ENCODE measurements at regions not wholly inside any gene's neighbourhood (a gene's known extent, or its start where the extent isn't known, plus 50 kb on each side); places are given as distances from the start of the nearest gene placed in this dataset.
A peak's percentile ranks its signal among the peaks of the same experiment; 100 is the strongest.

- Histone ChIP-seq H2AFZ (ENCODE audit: low read length) (peak overlapping the region; percentile 15; the same call in 1 of the 2 replicates), H3K4me3 (ENCODE audit: extremely low read depth in 1 of 4, insufficient read depth in 2 of 4, low read depth in 3 of 4, low read length in 4 of 4) (no peak overlapping the region), H3K4me1 (replicated peaks in 1 of 4; ENCODE audit: control insufficient read depth in 3 of 4, insufficient read depth in 4 of 4, low read length in 3 of 4) (no peaks in the 10 kb centered on the region), H4K20me1 (replicated peaks in 1 of 2; ENCODE audit: control insufficient read depth in 1 of 2, insufficient read depth in 2 of 2, low read length in 2 of 2) (no peaks in the 10 kb centered on the region), H2BK5ac (ENCODE audit: low read depth, low read length) (no peak overlapping the region), H3K23me2 (ENCODE audit: low read depth, low read length) (no peaks in the 10 kb centered on the region), H2BK120ac (replicated peaks; ENCODE audit: low read depth, low read length) (no peak overlapping the region), H3K79me1 (ENCODE audit: low read depth, low read length) (no peaks in the 10 kb centered on the region), H3K23ac (ENCODE audit: insufficient read length) (no peak overlapping the region), H2BK15ac (ENCODE audit: low read length) (no peak overlapping the region), H3K18ac (ENCODE audit: extremely low read depth, low read length) (no peak overlapping the region), H3K9ac (replicated peaks in 1 of 4; ENCODE audit: extremely low read depth in 1 of 4, low read depth in 3 of 4, low read length in 3 of 4) (no peak overlapping the region), H3K4ac (replicated peaks; ENCODE audit: insufficient read length, low read depth, low read length) (no peak overlapping the region), H2BK12ac (ENCODE audit: low read depth, low read length) (no peak overlapping the region), H4K91ac (replicated peaks; ENCODE audit: insufficient read length, low read length) (no peak overlapping the region), H3K4me2 (ENCODE audit: insufficient read depth in 1 of 2, low read depth in 2 of 2, low read length in 2 of 2) (no peak overlapping the region), H2AK5ac (ENCODE audit: low read depth, low read length) (no peak overlapping the region), H2BK20ac (ENCODE audit: low read length) (no peak overlapping the region), H3K56ac (replicated peaks; ENCODE audit: insufficient read length, low read depth, low read length) (no peak overlapping the region), H3K27ac (ENCODE audit: low read depth, low read length) (no peak overlapping the region), H3K9me3 (ENCODE audit: insufficient read depth in 2 of 2, low read depth in 1 of 2, low read length in 1 of 2) (no peaks in the 10 kb centered on the region), H3K14ac (ENCODE audit: insufficient read length) (no peak overlapping the region), H4K5ac (ENCODE audit: insufficient read length, low read depth, low read length) (no peak overlapping the region), H3K27me3 (replicated peaks in 1 of 4; ENCODE audit: control insufficient read depth in 3 of 4, extremely low read depth in 1 of 4, insufficient read depth in 3 of 4, low read length in 3 of 4) (no peaks in the 10 kb centered on the region), H3K79me2 (ENCODE audit: control insufficient read depth in 1 of 2, insufficient read depth in 2 of 2, low read length in 2 of 2) (no peaks in the 10 kb centered on the region), H3K36me3 (ENCODE audit: control insufficient read depth in 2 of 4, insufficient read depth in 4 of 4, low read length in 3 of 4) (no peaks in the 10 kb centered on the region), H4K8ac (ENCODE audit: extremely low read depth, insufficient read depth, low read length) (no peak overlapping the region)
- DNase-seq (ENCODE audit: low read depth in 1 of 2, low spot score in 2 of 2) (no peak), FAIRE-seq (no peak)
- ChIA-PET POLR2A (ENCODE audit: partially characterized antibody) (interaction anchor here (0.6 kb wide), 1 partner anchor 103 kb away, joined by 3 read pairs; no protein-coding TSS in a partner anchor), CTCF (ENCODE audit: partially characterized antibody) (interaction anchor here (0.5 kb wide), 1 partner anchor 62 kb away, joined by 3 read pairs; no protein-coding TSS in a partner anchor)
- no peak for TF ChIP-seq ZNF274 (IDR thresholded peaks at IDR 0.05; ENCODE audit: borderline replicate concordance, extremely low read depth, low read length)
- TF ChIP-seq EZH2 (IDR thresholded peaks at IDR 0.05; ENCODE audit: low read depth, low read length, severe bottlenecking): no peak
- TF ChIP-seq RNF2 (IDR thresholded peaks at IDR 0.05; ENCODE audit: borderline replicate concordance, low read depth, low read length, missing control alignments, poor library complexity, severe bottlenecking): no peak
- TF ChIP-seq EP300 (IDR thresholded peaks at IDR 0.05; ENCODE audit: borderline replicate concordance in 1 of 2, low read depth in 2 of 2, low read length in 2 of 2): no peak
- TF ChIP-seq MAFK (IDR thresholded peaks at IDR 0.05; ENCODE audit: low read depth, low read length): no peak
- no peak for TF ChIP-seq SAP30 (IDR thresholded peaks at IDR 0.05; ENCODE audit: insufficient read depth, insufficient replicate concordance, low read length)
- no peak for TF ChIP-seq SIN3A (conservative IDR thresholded peaks at IDR 0.05 in 1 of 2, IDR thresholded peaks at IDR 0.05 in 1 of 2; ENCODE audit: low read depth in 1 of 2, low read length in 2 of 2)
- no peak for TF ChIP-seq GTF2F1 (IDR thresholded peaks at IDR 0.05; ENCODE audit: borderline replicate concordance, low read depth, low read length)
- TF ChIP-seq KDM5A (IDR thresholded peaks at IDR 0.05; ENCODE audit: low read length): no peak
- no peak for TF ChIP-seq SRF (IDR thresholded peaks at IDR 0.05; ENCODE audit: low read depth, low read length)
- TF ChIP-seq SIRT6 (IDR thresholded peaks at IDR 0.05; ENCODE audit: low read length): no peak
- TF ChIP-seq CEBPB (IDR thresholded peaks at IDR 0.05; ENCODE audit: low read depth, low read length): no peak
These were observed 907.2 kb upstream of the CDH2 start for GRCh38 chr18:29084120-29084519.
